ENCODE measurements at regions not wholly inside any gene's neighbourhood (a gene's known extent, or its start where the extent isn't known, plus 50 kb on each side); places are given as distances from the start of the nearest gene placed in this dataset.
A peak's percentile ranks its signal among the peaks of the same experiment; 100 is the strongest.

GRCh38 chr4:128721896-128722295 is 87.6 kb upstream of the JADE1 start:
- TF ChIP-seq CTCF (IDR thresholded peaks at IDR 0.05; ENCODE audit: low read depth, low read length) = no peak
- Histone ChIP-seq H3K9me3 (ENCODE audit: control insufficient read depth, insufficient read depth, low read length) (no peaks in the 10 kb centered on the region), H3K27ac (ENCODE audit: low read depth, low read length) (no peak overlapping the region), H3K4me3 (ENCODE audit: low read depth, low read length) (no peak overlapping the region), H3K27me3 (ENCODE audit: control insufficient read depth, insufficient read depth, low read length) (no peaks in the 10 kb centered on the region)
- ChIA-PET POLR2A (no interaction called here), CTCF (no interaction called here)
- DNase-seq (ENCODE audit: low read depth, low spot score) = no peak

- DNase-seq (ENCODE audit: low read depth, low spot score) = no peak
- TF ChIP-seq CTCF (IDR thresholded peaks at IDR 0.05; ENCODE audit: low read depth, low read length) = no peak
- Histone ChIP-seq H3K27ac (ENCODE audit: low read depth, low read length) (no peak overlapping the region), H3K9me3 (ENCODE audit: control insufficient read depth, insufficient read depth, low read length) (no peaks in the 10 kb centered on the region), H3K27me3 (ENCODE audit: control insufficient read depth, insufficient read depth, low read length) (no peaks in the 10 kb centered on the region), H3K4me3 (ENCODE audit: low read depth, low read length) (no peak overlapping the region)
- CTCF ChIA-PET = no interaction called here
- POLR2A ChIA-PET = interaction anchor here (0.6 kb wide), 1 partner anchor 91 kb away, joined by 3 read pairs; no protein-coding TSS in a partner anchor
These were observed 89.2 kb upstream of the JADE1 start for GRCh38 chr4:128720270-128720669.

- no peaks in the 10 kb centered on the region for H3K27me3 ChIP-seq (ENCODE audit: control insufficient read depth, insufficient read depth, low read length)
- ChIA-PET POLR2A (no interaction called here), CTCF (interaction anchor here (1.1 kb wide), 1 partner anchor 264 kb away, joined by 4 read pairs; no protein-coding TSS in a partner anchor)
- no peak for TF ChIP-seq CTCF (IDR thresholded peaks at IDR 0.05; ENCODE audit: low read depth, low read length)
- no peaks in the 10 kb centered on the region for H3K9me3 ChIP-seq (ENCODE audit: control insufficient read depth, insufficient read depth, low read length)
- no peak overlapping the region for H3K27ac ChIP-seq (ENCODE audit: low read depth, low read length)
- DNase-seq (ENCODE audit: low read depth, low spot score) = peak; percentile 29
- H3K4me3 ChIP-seq (ENCODE audit: low read depth, low read length) = no peak overlapping the region
These were observed 90.7 kb upstream of the JADE1 start for GRCh38 chr4:128718768-128719167.

- DNase-seq (ENCODE audit: low read depth, low spot score) = no peak
- H3K9me3 ChIP-seq (ENCODE audit: control insufficient read depth, insufficient read depth, low read length) = no peaks in the 10 kb centered on the region
These were observed 93.2 kb upstream of the JADE1 start for GRCh38 chr4:128716338-128716737.

GRCh38 chr4:128715616-128716015 is 93.9 kb upstream of the JADE1 start:
- POLR2A ChIA-PET = no interaction called here
- Histone ChIP-seq H3K27me3 (ENCODE audit: control insufficient read depth, insufficient read depth, low read length) (no peaks in the 10 kb centered on the region), H3K4me3 (ENCODE audit: low read depth, low read length) (no peak overlapping the region), H3K27ac (ENCODE audit: low read depth, low read length) (no peak overlapping the region), H3K9me3 (ENCODE audit: control insufficient read depth, insufficient read depth, low read length) (no peaks in the 10 kb centered on the region)
- no peak for TF ChIP-seq CTCF (IDR thresholded peaks at IDR 0.05; ENCODE audit: low read depth, low read length)
- CTCF ChIA-PET = no interaction called here
- DNase-seq (ENCODE audit: low read depth, low spot score) = peak; percentile 18

More at GRCh38 chr4:128716338-128716737, 93.2 kb upstream of the JADE1 start:
- H3K4me3 ChIP-seq (ENCODE audit: low read depth, low read length) = no peak overlapping the region
- POLR2A ChIA-PET = no interaction called here
- no peak for TF ChIP-seq CTCF (IDR thresholded peaks at IDR 0.05; ENCODE audit: low read depth, low read length)
- CTCF ChIA-PET = no interaction called here
- no peaks in the 10 kb centered on the region for H3K27me3 ChIP-seq (ENCODE audit: control insufficient read depth, insufficient read depth, low read length)
- no peak overlapping the region for H3K27ac ChIP-seq (ENCODE audit: low read depth, low read length)

Measured in AG04450 (cell line).